IMR-90 (cell line): ENCODE measurements at regions not wholly inside any gene's neighbourhood (a gene's known extent, or its start where the extent isn't known, plus 50 kb on each side); places are given as distances from the start of the nearest gene placed in this dataset.

Source experiments
- ATAC-seq: fragments of 200-7000 bp; cut with Tn5 transposase; 2 replicates; pipeline ENCODE4 v1.9.1; 2020; ENCODE audit warnings: low read depth, mild to moderate bottlenecking, moderate library complexity
- BruUV-seq: library from RNA; stranded (reverse); fragments of 400-500 nt; replicated peaks from 2 replicates; lab custom pipeline; 2021; lab: Mats Ljungman, UMichigan
- CTCF ChIA-PET: fragments of 300-600 bp; formaldehyde crosslinking; extraction: SDS; loops from one replicate; lab custom pipeline; 2021; ENCODE audit warnings: antibody characterized with exemption; lab: Yijun Ruan, JAX
- POLR2A ChIA-PET: fragments of 300-600 bp; sonication (Branson Sonifier 250); formaldehyde crosslinking; loops from one replicate; lab custom pipeline; 2022; ENCODE audit warnings: antibody characterized with exemption; ENCODE audit not compliant: unreplicated experiment; lab: Charles Lee
- DNase-seq: peaks from one replicate; pipeline ENCODE4 v3.0.0; 2013
- H2AFZ ChIP-seq: replicated peaks from 2 replicates; pipeline ENCODE3; 2013; ENCODE audit warnings: low read length, mild to moderate bottlenecking; ENCODE audit not compliant: poor library complexity
- H2AK5ac ChIP-seq: 2 replicates; pipeline ENCODE4 v1.6.1; 2013; ENCODE audit warnings: low read depth, low read length, inconsistent platforms
- H2AK9ac ChIP-seq: replicated peaks from 2 replicates; pipeline ENCODE3; 2013; ENCODE audit warnings: mild to moderate bottlenecking, low read depth, low read length, moderate library complexity; ENCODE audit not compliant: poor library complexity
- H2BK120ac ChIP-seq: 2 replicates; pipeline ENCODE4 v1.6.1; 2013; ENCODE audit warnings: low read depth, low read length, inconsistent platforms
- H2BK15ac ChIP-seq: 3 replicates; pipeline ENCODE4 v1.6.1; 2013; ENCODE audit warnings: low read depth, low read length, inconsistent platforms
- H2BK20ac ChIP-seq: 2 replicates; pipeline ENCODE4 v1.6.1; 2013; ENCODE audit warnings: low read depth, mild to moderate bottlenecking, inconsistent platforms, low read length, moderate library complexity
- H2BK5ac ChIP-seq: 2 replicates; pipeline ENCODE4 v1.6.1; 2013; ENCODE audit warnings: mild to moderate bottlenecking, low read depth, low read length, inconsistent platforms; ENCODE audit not compliant: poor library complexity, severe bottlenecking
- H3K14ac ChIP-seq: replicated peaks from 2 replicates; pipeline ENCODE4 v1.6.1; 2013; ENCODE audit warnings: low read depth, low read length, inconsistent platforms
- H3K18ac ChIP-seq: 2 replicates; pipeline ENCODE4 v1.6.1; 2013; ENCODE audit warnings: low read depth, low read length, control low read depth
- H3K23ac ChIP-seq: 2 replicates; pipeline ENCODE4 v1.6.1; 2013; ENCODE audit warnings: low read depth, low read length, inconsistent platforms
- H3K27ac ChIP-seq: 2 replicates; pipeline ENCODE4 v1.5.1; 2013; ENCODE audit warnings: mild to moderate bottlenecking, control low read depth, low read length; ENCODE audit not compliant: insufficient read depth
- H3K27me3 ChIP-seq: 2 replicates; pipeline ENCODE4 v1.6.1; 2013; ENCODE audit warnings: low read length; ENCODE audit not compliant: control insufficient read depth, insufficient read depth
- H3K36me3 ChIP-seq: 2 replicates; pipeline ENCODE4 v1.6.1; 2013; ENCODE audit warnings: low read length, mixed read lengths; ENCODE audit not compliant: control insufficient read depth, insufficient read depth
- H3K4ac ChIP-seq: 2 replicates; pipeline ENCODE4 v1.6.1; 2013; ENCODE audit warnings: low read depth, low read length, inconsistent platforms
- H3K4me1 ChIP-seq: 2 replicates; pipeline ENCODE4 v1.6.1; 2013; ENCODE audit warnings: low read length, mixed read lengths; ENCODE audit not compliant: control insufficient read depth, insufficient read depth
- H3K4me2 ChIP-seq: 2 replicates; pipeline ENCODE4 v1.6.1; 2013; ENCODE audit warnings: low read depth, mild to moderate bottlenecking, control low read depth, low read length, moderate library complexity
- H3K4me3 ChIP-seq: 2 replicates; pipeline ENCODE4 v1.5.1; 2013; ENCODE audit warnings: low read depth, mild to moderate bottlenecking, control low read depth, low read length, moderate library complexity; ENCODE audit not compliant: insufficient read depth
- H3K56ac ChIP-seq: 2 replicates; pipeline ENCODE4 v1.6.1; 2013; ENCODE audit warnings: low read length, inconsistent platforms; ENCODE audit not compliant: insufficient read depth; ENCODE audit errors: extremely low read depth
- H3K79me1 ChIP-seq, 2 experiments: 2 replicates each; pipeline ENCODE4 v1.6.1; 2013; ENCODE audit warnings: low read length in 2 of 2, inconsistent platforms in 1 of 2, low read depth in 1 of 2
- H3K9ac ChIP-seq: 2 replicates; pipeline ENCODE4 v1.6.1; 2013; ENCODE audit warnings: low read depth, low read length, control low read depth
- H3K9me1 ChIP-seq: 2 replicates; pipeline ENCODE4 v1.6.1; 2013; ENCODE audit warnings: low read length, inconsistent platforms; ENCODE audit not compliant: insufficient read depth
- H3K9me3 ChIP-seq: 2 replicates; pipeline ENCODE4 v1.6.1; 2013; ENCODE audit warnings: low read length; ENCODE audit not compliant: control insufficient read depth, insufficient read depth
- H4K20me1 ChIP-seq: 2 replicates; pipeline ENCODE4 v1.6.1; 2013; ENCODE audit warnings: low read length, inconsistent platforms; ENCODE audit not compliant: insufficient read depth
- H4K5ac ChIP-seq: 2 replicates; pipeline ENCODE4 v1.6.1; 2013; ENCODE audit warnings: mild to moderate bottlenecking, low read depth, low read length, control low read depth
- H4K8ac ChIP-seq, 2 experiments: 2 replicates each; pipeline ENCODE4 v1.6.1; 2013; ENCODE audit warnings: low read depth in 2 of 2, low read length in 2 of 2, control low read depth in 1 of 2, inconsistent platforms in 1 of 2
- H4K91ac ChIP-seq: 2 replicates; pipeline ENCODE4 v1.6.1; 2013; ENCODE audit warnings: low read depth, low read length, inconsistent platforms; ENCODE audit not compliant: insufficient read depth
- BHLHE40 ChIP-seq: fragments of 150-350 bp; IDR thresholded peaks from 2 replicates; pipeline ENCODE4 v1.6.1; 2016; ENCODE audit warnings: mild to moderate bottlenecking, low read depth, low read length
- CHD1 ChIP-seq: IDR thresholded peaks from 2 replicates; pipeline ENCODE4 v1.6.1; 2012; ENCODE audit warnings: low read depth, low read length, improper control_type of control experiment
- CTCF ChIP-seq: conservative IDR thresholded peaks from 2 replicates; pipeline ENCODE4 v1.5.1; 2012; ENCODE audit warnings: mild to moderate bottlenecking, low read depth, low read length, improper control_type of control experiment
- ELK1 ChIP-seq: fragments of 150-350 bp; IDR thresholded peaks from 2 replicates; pipeline ENCODE4 v1.6.1; 2016; ENCODE audit warnings: low read depth, mild to moderate bottlenecking, low read length, moderate library complexity, borderline replicate concordance
- FOS ChIP-seq: fragments of 150-350 bp; IDR thresholded peaks from 2 replicates; pipeline ENCODE4 v1.6.1; 2016; ENCODE audit warnings: low read depth, low read length
- MAZ ChIP-seq: IDR thresholded peaks from 2 replicates; pipeline ENCODE4 v1.6.1; 2012; ENCODE audit warnings: low read depth, mild to moderate bottlenecking, low read length, improper control_type of control experiment, moderate library complexity, borderline replicate concordance
- MXI1 ChIP-seq: IDR thresholded peaks from 2 replicates; pipeline ENCODE4 v1.6.1; 2012; ENCODE audit warnings: low read depth, mild to moderate bottlenecking, low read length, moderate library complexity, borderline replicate concordance
- NFE2L2 ChIP-seq: fragments of 150-350 bp; IDR thresholded peaks from 2 replicates; pipeline ENCODE4 v1.6.1; 2016; ENCODE audit warnings: low read depth, mild to moderate bottlenecking, low read length
- POLR2A ChIP-seq: IDR thresholded peaks from 2 replicates; pipeline ENCODE4 v1.6.1; 2012; ENCODE audit warnings: mild to moderate bottlenecking, low read depth, low read length
- RAD21 ChIP-seq: IDR thresholded peaks from 2 replicates; pipeline ENCODE4 v1.6.1; 2012; ENCODE audit warnings: low read length, improper control_type of control experiment
- RCOR1 ChIP-seq: IDR thresholded peaks from 2 replicates; pipeline ENCODE4 v1.6.1; 2012; ENCODE audit warnings: mild to moderate bottlenecking, low read length, improper control_type of control experiment; ENCODE audit not compliant: insufficient replicate concordance
- RFX5 ChIP-seq: IDR thresholded peaks from 2 replicates; pipeline ENCODE4 v1.8.0; 2012; ENCODE audit warnings: low read depth, mild to moderate bottlenecking, low read length, moderate library complexity
- SMC3 ChIP-seq: fragments of 150-350 bp; IDR thresholded peaks from 2 replicates; pipeline ENCODE4 v1.6.1; 2016; ENCODE audit warnings: low read depth, mild to moderate bottlenecking, antibody characterized with exemption, low read length, moderate library complexity
- USF2 ChIP-seq: fragments of 150-350 bp; IDR thresholded peaks from 2 replicates; pipeline ENCODE4 v1.6.1; 2017; ENCODE audit warnings: mild to moderate bottlenecking, antibody characterized with exemption, low read length, low read depth
- WGBS, 2 experiments: methylation state at CpG; one replicate each; pipeline versions ENCODE4 v1.1.5 to v1.1.7; 2013; ENCODE audit warnings: missing lambda C conversion rate in 2 of 2; ENCODE audit not compliant: insufficient read length in 1 of 2; ENCODE audit errors: extremely low coverage in 2 of 2; 5-methylcytosine and 5-hydroxymethylcytosine counted together
- dilution Hi-C: fragments of 300-500 bp; cut with HindIII; formaldehyde crosslinking; loops from one replicate; pipeline ENCODE4 v1.14.3; 2018; ENCODE audit warnings: low sequenced_read_pairs; ENCODE audit not compliant: unreplicated experiment
- in situ Hi-C: fragments of 300-500 bp; cut with MboI; formaldehyde crosslinking; loops from 3 replicates; pipeline ENCODE4 v1.14.3; 2019; ENCODE audit warnings: low sequenced_read_pairs, inconsistent platforms, mixed read lengths
- intact Hi-C: fragments of 100-400 bp; cut with micrococcal nuclease; formaldehyde crosslinking; loops from 2 replicates; pipeline ENCODE4 v1.10.0; 2022

- Histone ChIP-seq H2AK5ac (no peak overlapping the region; the same call in 1 of the 2 replicates), H3K9me1 (peaks cover 6% of the 10 kb centered on the region; the same call in 1 of the 2 replicates), H2BK5ac (no peak overlapping the region), H2BK120ac (no peak overlapping the region), H4K91ac (no peak overlapping the region), H3K4me3 (no peak overlapping the region), H3K56ac (no peak overlapping the region), H3K4ac (no peak overlapping the region), H4K5ac (no peak overlapping the region), H3K4me2 (no peak overlapping the region), H2AFZ (no peak overlapping the region), H2AK9ac (no peak overlapping the region), H3K27ac (no peak overlapping the region), H3K9me3 (no peaks in the 10 kb centered on the region), H3K4me1 (peaks cover 4% of the 10 kb centered on the region), H3K14ac (no peak overlapping the region), H3K18ac (no peak overlapping the region; the same call in 1 of the 2 replicates), H4K8ac (no peak overlapping the region), H2BK20ac (0 out of 2 replicates have a peak overlapping the region, but pooled peaks have one; percentile 5), H3K36me3 (no peaks in the 10 kb centered on the region), H4K20me1 (no peaks in the 10 kb centered on the region), H3K79me1 (no peaks in the 10 kb centered on the region), H3K23ac (no peak overlapping the region), H3K9ac (no peak overlapping the region), H3K27me3 (no peaks in the 10 kb centered on the region), H2BK15ac (no peak overlapping the region)
- intact Hi-C loops (no loop called here), in situ Hi-C loops (no loop called here), dilution Hi-C loops (no loop called here)
- WGBS, 2 experiments = 67% methylated on average over 3 of the region's 6 CpGs; no CpG with 5 or more reads in 1 of the 2 experiments
- POLR2A ChIA-PET = no interaction called here
- BruUV-seq = no TSS peak
- DNase-seq (no peak), ATAC-seq (no peak)
- no peak for TF ChIP-seq POLR2A
- TF ChIP-seq NFE2L2 = no peak
- no peak for TF ChIP-seq RFX5
- no peak for TF ChIP-seq RAD21
- no peak for TF ChIP-seq CHD1
- no peak for TF ChIP-seq ELK1
- no peak for TF ChIP-seq BHLHE40
- TF ChIP-seq CTCF = no peak
- no peak for TF ChIP-seq SMC3
- no peak for TF ChIP-seq RCOR1
- no peak for TF ChIP-seq MXI1
- no peak for TF ChIP-seq MAZ
- no peak for TF ChIP-seq USF2
- no peak for TF ChIP-seq FOS
- CTCF ChIA-PET = interaction anchor here (0.6 kb wide), 1 partner anchor 30 kb away, joined by 3 read pairs; no protein-coding TSS in a partner anchor
Observed at GRCh38 chr7:13834328-13834761, 155.1 kb downstream of the ETV1 start.
